HG02943 (cell line): ENCODE measurements at regions not wholly inside any gene's neighbourhood (a gene's known extent, or its start where the extent isn't known, plus 50 kb on each side); places are given as distances from the start of the nearest gene placed in this dataset.

ENCODE experiments used
- ATAC-seq: cut with Tn5 transposase; IDR thresholded peaks from one replicate; pipeline ENCODE4 v1.9.1; 2021; ENCODE audit warnings: mild to moderate bottlenecking, low read depth, moderate library complexity; ENCODE audit not compliant: unreplicated experiment

DNA sequence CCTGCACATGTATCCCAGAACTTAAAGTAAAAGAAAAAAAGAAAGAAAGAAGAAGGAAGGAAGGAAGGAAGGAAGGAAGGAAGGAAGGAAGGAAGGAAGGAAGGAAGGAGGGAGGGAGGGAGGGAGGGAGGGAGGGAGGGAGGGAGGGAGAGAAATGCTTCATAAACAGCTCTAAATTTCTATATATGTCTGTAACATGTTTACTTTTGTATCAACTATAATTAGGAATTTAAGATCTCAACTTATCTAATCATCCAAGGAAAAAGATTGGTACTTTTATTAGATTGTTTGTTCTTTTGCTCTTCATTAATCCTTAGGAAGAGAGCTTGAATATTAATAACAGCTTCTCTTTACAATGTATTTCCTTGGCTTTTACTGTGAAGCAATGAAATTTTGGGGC is 195.4 kb upstream of the PRMT6 start:
- ATAC-seq: no peak

DNA sequence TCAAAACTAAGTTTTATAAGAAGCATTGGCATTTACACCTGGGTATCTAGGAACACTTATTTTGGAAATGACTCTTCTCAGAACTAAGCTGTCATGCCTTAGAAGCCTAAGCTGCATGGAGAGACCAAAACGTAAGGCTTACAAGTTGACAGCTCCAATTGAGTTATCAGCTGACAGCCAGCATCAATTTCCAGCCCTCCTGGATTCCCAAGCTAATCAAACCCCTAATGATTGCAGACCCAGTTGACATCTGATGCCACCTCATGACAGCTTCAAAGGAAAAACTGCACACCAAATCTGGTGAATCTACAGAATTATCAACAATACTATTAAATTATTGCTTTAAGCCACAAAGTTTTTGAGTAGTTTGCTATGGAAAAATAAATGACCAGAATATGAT is 187.6 kb upstream of the PRMT6 start:
- no peak for ATAC-seq

DNA sequence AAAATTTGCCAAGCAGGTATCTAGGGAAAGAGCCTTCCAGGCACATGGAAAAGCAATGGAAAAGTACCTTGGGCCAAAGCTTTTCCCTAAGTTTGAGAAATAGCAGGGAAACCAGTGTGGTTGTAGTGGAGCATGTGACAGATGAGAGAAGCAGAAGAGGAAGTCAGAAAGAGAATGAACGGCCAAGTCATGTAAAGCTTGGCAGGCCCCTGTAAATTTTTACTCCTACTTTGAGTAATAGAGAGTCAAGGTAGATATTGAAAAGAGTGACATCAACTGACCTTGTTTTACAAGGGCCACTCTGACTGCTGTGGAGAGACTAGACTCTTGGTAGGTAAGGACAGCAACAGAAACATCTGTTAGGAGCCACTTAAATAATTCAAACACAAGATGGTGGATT is 180.9 kb upstream of the PRMT6 start:
- no peak for ATAC-seq

DNA sequence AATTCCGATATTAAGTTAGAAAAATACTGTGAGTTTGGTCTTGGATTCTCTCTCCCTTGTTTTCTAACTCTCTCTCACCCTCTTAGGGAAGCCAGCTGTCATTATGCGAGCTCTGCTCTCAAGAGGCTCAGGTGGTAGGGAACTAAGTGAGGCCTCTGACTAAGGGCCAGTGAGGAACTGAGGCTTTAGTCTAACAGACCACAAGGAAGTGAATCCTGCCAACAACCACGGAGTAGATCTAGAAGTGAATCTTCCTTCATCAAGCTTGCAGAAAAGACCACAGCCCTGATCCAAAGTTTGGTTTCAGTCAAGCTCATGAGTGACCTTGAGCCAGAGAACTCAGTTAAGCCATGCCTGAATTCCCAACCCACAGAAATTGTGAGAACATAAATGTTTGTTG is 180.1 kb upstream of the PRMT6 start:
- no peak for ATAC-seq

DNA sequence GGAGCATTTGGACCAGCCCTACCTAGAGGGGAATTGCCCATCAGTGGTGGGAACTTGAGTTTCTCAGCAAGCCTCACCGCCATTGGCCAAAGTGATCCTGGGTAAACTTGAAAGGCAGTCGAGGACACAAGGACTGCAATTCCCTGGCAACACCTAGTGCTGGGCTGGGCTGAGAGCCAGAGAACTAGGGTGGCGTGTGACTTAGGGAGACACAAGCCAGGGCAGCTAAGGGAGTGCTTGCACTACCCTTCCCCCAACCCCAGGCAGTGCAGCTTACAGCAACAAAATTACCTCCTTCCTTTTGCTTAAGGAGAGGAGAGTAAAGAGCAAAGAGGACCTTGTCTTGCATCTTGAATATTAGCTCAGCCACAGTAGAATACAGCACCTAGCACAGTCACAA is 176.9 kb upstream of the PRMT6 start:
- no peak for ATAC-seq

DNA sequence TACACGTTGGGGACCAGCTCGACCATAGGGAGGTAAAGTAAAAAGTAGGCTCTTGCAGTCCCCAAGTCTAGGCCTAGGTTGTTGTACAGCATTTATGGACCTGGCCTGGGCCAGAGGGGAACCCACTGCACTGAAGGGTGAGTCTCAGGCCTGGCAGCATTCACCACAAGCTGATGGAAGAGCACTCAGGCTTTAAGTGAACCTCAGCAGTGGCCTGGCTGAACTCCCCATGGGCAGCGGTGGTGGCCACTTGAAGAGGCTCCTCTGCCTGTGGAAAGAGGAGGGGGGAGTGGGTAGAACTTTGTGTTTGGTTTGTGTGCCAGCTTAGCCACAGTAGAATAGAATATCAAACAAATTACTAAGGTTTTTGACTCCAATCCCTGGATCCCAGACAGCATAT is 176.2 kb upstream of the PRMT6 start:
- ATAC-seq: no peak

DNA sequence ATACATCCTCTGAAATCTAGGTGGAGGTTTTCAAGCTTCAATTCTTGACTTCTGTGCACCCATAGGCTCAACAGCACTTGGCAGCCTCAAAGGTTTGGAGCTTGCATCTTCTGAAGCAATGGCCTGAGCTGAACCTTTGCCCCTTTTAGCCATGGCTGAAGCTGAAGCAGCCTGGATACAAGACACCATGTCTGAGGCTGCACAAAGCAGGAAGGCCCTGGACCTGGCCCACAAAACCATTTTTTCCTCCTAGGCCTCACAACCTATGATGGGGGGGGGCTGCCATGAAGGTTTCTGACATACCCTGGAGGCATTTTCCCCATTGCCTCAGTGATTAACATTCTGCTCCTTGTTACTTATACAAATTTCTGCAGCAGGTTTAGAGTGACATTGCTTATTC is 173.3 kb upstream of the PRMT6 start:
- no peak for ATAC-seq

DNA sequence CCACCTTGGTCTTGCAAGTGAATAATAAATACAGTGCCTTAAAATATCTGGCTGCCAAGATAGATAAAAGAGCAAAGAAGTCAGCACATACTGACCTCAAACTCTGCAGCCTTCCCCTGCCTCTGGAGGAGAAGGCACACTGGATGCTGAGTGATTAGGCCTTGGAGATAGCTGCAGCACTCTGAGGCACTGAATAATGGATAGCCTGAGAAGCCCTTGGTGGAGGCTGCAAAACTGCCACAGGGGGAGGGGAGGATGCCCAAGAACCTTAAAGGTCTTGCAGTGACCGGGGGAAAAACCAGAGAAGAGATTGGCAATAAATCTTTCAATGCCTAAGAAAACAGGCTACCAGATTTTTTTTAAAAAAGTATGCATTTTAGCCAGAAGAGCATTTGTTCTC is 167.4 kb upstream of the PRMT6 start:
- ATAC-seq: no peak

DNA sequence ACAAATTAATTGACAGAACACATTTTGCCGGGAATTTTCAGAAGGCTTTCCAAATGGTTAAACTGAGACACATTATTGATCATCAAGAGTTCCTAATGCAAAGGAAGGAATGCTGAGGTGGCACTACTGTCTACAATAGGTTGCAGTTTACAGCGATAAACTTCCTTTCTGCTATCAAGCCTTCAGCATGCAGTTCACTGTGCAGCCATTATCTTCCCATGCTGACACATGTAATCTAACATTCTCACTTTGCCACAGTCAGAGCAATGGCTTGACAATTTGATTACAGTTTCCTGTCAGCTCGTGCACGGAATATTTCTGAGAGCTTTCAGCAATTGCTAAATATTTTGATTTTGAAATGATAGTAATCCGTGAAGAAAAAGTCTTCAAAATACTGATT is 166.9 kb upstream of the PRMT6 start:
- ATAC-seq: no peak

DNA sequence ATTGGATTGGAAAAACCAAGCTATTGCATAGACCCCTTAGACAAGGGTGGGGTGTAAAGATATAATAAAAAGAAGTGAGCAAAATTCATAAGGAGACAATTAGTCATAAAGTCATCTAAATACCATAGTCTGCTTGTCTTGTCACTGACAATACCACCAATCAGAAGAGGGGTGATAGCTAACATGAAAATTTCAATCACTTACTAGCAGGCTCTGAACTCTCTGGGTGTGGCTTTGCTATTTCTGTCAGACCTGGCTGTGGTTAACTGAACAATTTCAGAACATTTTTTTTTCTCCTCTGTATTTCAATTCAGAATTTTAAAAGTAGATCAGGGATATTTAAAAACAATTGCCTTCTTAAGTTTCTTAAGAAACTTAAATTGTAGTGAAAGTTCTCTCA is 158.5 kb upstream of the PRMT6 start:
- no peak for ATAC-seq

DNA sequence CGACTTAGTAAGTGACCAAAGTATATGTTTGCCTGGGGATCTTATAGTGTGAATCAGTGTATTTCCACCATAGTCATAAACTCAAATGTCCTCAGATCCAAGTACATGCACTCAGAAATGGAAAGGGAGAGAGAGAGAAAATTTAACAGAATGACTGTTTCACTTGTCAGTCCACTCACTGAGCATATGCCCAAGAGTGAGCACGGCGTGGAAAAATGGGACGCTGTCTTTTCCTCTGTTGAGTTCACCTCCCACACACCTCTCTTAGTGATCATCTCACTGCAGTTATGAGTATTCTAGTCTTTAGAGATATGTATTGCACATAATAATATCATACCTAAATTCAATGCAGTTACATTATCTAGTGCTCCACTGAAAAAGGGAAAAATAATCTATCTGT is 156.8 kb upstream of the PRMT6 start:
- no peak for ATAC-seq

DNA sequence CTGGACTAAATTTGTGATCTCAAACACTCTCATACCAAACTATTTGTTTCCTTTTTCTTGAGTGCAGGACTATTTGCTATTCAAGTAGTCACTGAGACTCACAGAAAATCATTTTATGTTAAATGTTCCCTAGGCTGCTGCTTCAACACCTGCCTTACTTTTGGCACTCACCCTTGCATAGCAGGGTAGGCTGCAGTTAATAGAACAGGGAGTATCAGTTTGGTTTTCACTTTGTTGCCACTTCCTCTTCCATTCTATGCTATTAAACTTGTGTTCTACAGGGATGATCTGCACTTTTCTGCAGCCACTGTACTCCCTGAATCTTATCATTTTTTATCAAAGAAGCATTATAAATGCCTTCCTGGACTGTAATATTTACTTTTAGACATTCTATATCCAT is 148.7 kb upstream of the PRMT6 start:
- ATAC-seq: peak; percentile 99

DNA sequence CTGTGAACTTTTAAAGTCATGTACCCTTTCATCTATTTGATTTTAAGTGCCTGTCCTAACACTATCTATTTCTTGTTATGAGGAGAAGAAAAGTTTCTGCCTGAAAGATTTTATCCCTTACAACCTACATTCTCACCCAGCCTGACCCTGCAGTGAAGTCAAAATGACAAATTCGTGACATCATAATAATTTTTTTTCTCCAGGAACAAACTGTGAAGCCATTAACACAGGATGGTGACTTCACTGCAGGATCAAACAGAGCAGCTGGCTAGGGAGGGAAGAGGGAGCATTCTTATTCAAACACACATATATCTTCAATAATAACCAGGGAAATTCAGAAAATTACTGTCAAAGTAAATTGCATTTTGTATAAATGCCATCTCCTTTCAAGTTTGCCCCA is 147.8 kb upstream of the PRMT6 start:
- no peak for ATAC-seq

DNA sequence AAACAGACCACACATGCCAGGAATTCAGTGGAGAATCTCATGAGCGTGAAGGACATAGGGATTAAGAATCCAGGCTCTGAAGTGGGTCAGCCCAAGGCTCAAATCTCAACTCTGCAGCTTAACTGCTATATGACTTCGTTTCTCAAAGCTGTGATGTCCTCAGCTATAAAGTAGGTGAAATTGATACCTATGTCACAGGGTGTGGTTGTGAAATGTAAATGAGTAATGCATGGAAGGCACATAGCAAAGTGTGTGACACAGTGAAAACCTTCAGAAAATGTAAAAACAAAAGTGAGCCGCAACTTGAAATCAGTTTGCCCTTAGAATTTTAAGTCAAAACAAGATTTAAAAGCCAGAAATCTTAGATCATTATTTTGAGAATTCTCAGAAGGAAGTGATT is 145.7 kb upstream of the PRMT6 start:
- ATAC-seq: no peak

DNA sequence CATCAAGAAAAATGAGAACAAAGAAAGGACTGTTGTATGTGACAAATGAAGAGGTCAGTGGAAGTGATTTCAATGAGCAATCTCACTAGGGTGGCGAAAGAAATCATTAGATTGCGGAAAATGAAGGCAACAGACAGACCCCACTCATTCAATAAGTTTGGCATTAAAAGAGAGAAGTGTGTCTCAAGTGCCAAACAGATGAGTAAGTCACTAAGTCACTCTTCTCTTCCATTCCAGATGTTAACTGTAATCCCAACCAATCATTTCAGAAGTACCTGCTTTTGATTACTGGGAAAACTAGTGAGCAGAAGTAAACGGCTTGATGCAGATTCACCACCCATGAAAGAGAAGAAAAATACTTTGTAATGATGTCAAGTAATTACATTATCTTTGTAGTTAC is 144.3 kb upstream of the PRMT6 start:
- ATAC-seq: no peak

DNA sequence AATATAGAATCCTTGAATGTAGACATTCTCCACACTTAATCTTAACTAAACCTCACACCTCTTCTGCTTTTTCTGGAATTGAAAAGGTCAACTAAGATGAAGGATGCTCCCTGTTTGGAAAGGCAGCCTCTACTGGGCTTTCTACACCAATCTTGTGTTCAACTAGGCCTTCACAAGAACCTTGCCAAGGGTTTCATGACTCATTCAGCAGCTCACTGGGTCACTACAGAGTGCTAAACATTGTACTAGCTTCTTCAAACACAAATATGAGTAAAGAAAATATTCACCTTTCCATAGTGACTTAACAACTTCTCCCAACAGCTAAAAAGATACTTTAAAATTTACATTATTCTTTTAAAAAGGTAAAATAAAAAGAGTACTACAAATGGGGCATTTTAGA is 135.3 kb upstream of the PRMT6 start:
- ATAC-seq: no peak

DNA sequence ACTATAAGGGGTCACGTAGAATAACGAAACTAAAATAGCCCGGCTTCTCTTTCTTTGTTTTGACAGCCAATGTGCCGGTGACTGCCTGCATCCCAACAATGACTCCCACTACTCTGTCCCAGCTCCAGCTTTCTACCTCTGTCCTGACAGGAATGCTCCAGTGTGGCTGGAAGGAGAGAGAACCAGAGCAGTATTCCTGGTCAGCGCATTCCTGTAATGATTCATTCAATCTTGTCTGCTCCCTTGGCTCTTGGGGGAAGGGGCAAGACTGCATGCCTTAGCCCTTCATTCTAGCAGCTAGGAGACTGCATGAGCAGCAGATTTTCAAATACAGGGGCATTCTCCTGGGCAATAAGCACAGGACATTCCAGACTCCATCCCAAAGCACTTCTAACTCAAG is 132.1 kb upstream of the PRMT6 start:
- no peak for ATAC-seq

DNA sequence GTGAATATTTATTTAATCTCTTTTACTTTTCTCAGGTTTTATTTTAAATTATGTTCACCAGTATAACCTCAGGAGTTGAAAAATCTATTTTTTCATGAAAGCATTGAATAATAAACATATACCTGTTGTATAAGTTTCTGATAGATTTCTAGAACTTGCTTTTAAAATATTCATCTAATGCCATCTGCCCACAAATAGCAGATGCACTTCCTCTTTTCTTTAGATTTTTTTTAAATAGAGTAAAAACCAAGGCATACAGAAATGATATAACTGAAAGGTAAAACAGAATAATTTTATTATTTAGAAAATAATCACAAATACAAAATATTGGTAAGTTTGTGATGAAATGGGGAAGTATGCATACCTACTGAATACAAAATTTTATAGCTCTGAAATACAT is 130.7 kb upstream of the PRMT6 start:
- no peak for ATAC-seq

DNA sequence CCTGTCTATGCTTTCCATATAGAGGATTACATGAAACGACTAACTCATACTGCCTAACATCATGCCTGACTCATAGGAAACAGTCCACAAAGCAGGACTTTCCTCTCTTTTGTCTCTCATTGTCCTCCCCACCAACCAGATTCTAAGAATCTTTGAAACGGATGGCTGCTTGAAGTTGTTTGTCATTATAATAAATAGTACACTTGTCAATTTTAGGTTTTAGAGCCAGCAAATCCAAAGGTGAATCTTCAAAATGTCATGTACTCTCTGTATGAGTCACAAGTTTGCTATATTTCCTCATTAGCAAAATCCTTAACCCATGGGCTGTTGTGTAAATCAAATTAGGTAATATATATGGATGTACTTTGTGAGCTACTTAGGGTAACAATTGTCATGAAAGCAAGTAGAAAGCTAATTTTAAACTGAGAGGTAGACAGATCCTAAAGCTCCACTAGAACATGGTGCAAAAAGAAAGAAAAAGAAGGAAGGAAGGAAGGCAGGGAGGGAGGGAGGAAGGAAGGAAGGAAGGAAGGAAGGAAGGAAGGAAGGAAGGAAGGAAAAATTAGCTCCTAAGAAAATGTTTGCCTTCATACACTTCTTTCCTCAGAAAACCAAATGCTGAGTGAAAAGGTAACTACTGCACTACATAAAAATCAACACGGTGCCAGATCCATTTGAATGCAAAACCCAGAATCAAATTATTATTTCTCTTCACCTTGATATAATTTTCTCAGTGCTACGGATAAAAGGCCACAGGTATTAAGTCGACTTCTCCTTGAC is 129.5 kb upstream of the PRMT6 start:
- no peak for ATAC-seq

DNA sequence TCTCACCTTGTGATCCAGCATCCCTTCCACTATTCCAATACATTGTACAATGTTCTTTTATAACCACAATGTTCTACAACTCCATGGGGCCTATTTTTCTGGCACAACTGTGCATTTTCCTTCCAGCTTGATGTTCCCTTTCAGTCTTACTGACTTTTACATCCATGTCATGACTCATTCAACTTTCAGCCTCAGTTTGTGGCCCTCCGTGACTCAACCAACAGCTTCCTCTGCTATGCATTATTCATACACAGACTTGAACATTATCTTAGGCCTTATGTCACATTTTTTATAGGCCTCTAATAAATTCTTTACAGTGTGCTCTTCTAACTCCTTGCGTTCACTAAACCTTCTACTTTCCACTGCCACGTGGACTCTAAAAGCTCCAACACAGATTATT is 119.4 kb upstream of the PRMT6 start:
- no peak for ATAC-seq

DNA sequence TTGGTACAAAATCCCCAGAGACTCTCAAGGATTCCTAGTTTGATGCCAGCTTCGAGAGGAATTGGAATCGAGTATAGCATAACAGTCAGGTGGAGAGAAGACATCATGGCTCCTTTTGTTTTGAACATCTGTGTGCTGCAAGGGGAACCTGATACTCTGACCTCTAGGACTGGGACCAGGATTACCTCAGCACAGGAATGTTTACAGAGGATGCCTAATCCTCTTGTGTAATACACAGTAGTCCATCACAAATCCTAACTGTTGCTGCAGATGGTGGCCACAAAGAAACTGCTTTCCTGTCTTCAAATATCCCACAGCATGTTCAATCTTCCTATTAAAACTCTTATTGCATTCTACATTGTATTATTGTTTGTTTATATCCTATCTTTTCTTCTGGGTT is 111.8 kb upstream of the PRMT6 start:
- ATAC-seq: no peak

DNA sequence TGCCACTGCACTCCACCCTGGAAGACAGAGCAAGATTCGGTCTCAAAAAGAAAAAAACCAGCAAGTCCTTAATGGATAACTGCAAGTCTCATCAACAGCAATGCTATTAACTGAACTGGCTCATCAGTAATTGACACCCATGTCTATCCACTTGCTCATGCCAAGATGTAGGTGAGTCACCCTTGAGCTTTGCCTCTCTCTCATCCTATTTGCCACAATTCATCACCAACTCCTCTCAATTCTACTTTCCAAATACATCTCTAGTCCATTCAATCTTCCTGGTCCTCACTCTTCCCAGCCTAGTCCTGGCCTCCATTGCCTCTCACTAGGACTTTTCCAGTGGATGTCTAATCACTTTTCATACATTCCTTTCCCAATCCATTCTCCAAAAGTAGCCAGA is 103.7 kb upstream of the PRMT6 start:
- no peak for ATAC-seq

DNA sequence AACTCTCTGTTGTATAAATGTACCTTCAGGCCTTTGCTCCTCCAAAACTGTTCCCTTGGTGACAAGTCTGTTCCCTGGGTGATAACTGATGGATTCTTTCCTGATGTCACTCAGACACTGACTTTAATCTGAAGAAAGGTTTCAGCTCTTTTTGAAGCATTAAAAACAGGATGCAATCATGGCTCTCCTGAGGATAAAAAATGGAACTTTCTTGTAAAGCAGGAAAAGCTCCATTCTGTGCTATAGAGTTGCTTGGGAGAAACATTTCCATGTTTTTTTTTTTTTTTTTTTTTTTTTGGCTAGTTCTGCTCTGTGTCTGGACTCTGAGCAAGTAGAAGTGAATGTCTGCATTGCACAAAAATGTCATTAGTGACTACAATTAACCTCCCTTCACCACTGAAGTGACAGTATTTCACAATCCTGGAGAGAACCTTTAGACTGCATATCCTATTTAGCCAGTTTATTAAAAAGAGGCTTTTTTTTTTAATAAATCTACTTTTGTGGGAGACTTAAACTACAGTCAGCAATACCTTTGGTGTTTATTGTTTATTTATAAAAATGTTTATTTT is 101.7 kb upstream of the PRMT6 start:
- ATAC-seq: no peak
